NCI-H748 (cell line): ENCODE measurements at regions not wholly inside any gene's neighbourhood (a gene's known extent, or its start where the extent isn't known, plus 50 kb on each side); places are given as distances from the start of the nearest gene placed in this dataset.
A peak's percentile ranks its signal among the peaks of the same experiment; 100 is the strongest.

Experiments used
- DNase-seq: peaks from one replicate; lab custom pipeline; 2025; ENCODE audit not compliant: unreplicated experiment; lab: John Stamatoyannopoulos, UW

GRCh38 chr6:54710456-54710855 lies 136.1 kb upstream of the FAM83B start:
- no peak for DNase-seq

GRCh38 chr6:54716010-54716409 lies 130.6 kb upstream of the FAM83B start:
- no peak for DNase-seq

- DNase-seq: no peak
Observed at GRCh38 chr6:54716877-54717276, 129.7 kb upstream of the FAM83B start.

- peak; percentile 94 for DNase-seq
Observed at GRCh38 chr6:54717849-54718455, 128.6 kb upstream of the FAM83B start.

GRCh38 chr6:54718541-54719023 lies 128.0 kb upstream of the FAM83B start:
- peak; percentile 99 for DNase-seq

GRCh38 chr6:54719131-54719530 lies 127.4 kb upstream of the FAM83B start:
- peak; percentile 94 for DNase-seq

- peak; percentile 88 for DNase-seq
Observed at GRCh38 chr6:54719633-54720032, 126.9 kb upstream of the FAM83B start.

- no peak for DNase-seq
Observed at GRCh38 chr6:54722328-54722727, 124.2 kb upstream of the FAM83B start.

GRCh38 chr6:54729716-54730115 lies 116.9 kb upstream of the FAM83B start:
- DNase-seq: no peak

GRCh38 chr6:54730767-54731630 lies 115.6 kb upstream of the FAM83B start:
- no peak for DNase-seq

- DNase-seq: peak; percentile 30
Observed at GRCh38 chr6:54737247-54737646, 109.3 kb upstream of the FAM83B start.

- DNase-seq: no peak
Observed at GRCh38 chr6:54747955-54748354, 98.6 kb upstream of the FAM83B start.

- DNase-seq: no peak
Observed at GRCh38 chr6:54754406-54754805, 92.2 kb upstream of the FAM83B start.

GRCh38 chr6:54758340-54758739 lies 88.2 kb upstream of the FAM83B start:
- no peak for DNase-seq

GRCh38 chr6:54768494-54768893 lies 78.1 kb upstream of the FAM83B start:
- no peak for DNase-seq

- no peak for DNase-seq
Observed at GRCh38 chr6:54770328-54770727, 76.2 kb upstream of the FAM83B start.

- no peak for DNase-seq
Observed at GRCh38 chr6:54771968-54772367, 74.6 kb upstream of the FAM83B start.

GRCh38 chr6:54772610-54773009 lies 74.0 kb upstream of the FAM83B start:
- DNase-seq: no peak

- no peak for DNase-seq
Observed at GRCh38 chr6:54775576-54775975, 71.0 kb upstream of the FAM83B start.

- DNase-seq: no peak
Observed at GRCh38 chr6:54776891-54777290, 69.7 kb upstream of the FAM83B start.

- DNase-seq: no peak
Observed at GRCh38 chr6:54778731-54779130, 67.8 kb upstream of the FAM83B start.

GRCh38 chr6:54784011-54784410 lies 62.6 kb upstream of the FAM83B start:
- no peak for DNase-seq
